Gastrocnemius medialis (tissue), 4 donors: ENCODE measurements at regions not wholly inside any gene's neighbourhood (a gene's known extent, or its start where the extent isn't known, plus 50 kb on each side); places are given as distances from the start of the nearest gene placed in this dataset.

Experiments used
- CTCF ChIP-seq, 5 experiments: fragments of 450-650 bp in 3 of 5; fragments of 200-600 bp in 2 of 5; sonication (generic) in 2 of 5; IDR thresholded peaks in 4 of 5; conservative IDR thresholded peaks in 1 of 5; 1 replicate in 4 of 5; 2 replicates in 1 of 5; pipeline ENCODE4 v1.5.1; 2016 to 2019; ENCODE audit warnings: antibody characterized with exemption in 5 of 5, mild to moderate bottlenecking in 3 of 5, moderate library complexity in 3 of 5
- POLR2A ChIP-seq, 2 donors: fragments of 450-650 bp; IDR thresholded peaks; one replicate each; pipeline ENCODE4 v1.6.1; 2017; ENCODE audit warnings: antibody characterized with exemption in 2 of 2, mild to moderate bottlenecking in 2 of 2, moderate library complexity in 2 of 2

GRCh38 chr13:57087006-57087405 lies 53.7 kb upstream of the PRR20A start:
- no peak for TF ChIP-seq CTCF (IDR thresholded peaks at IDR 0.05 in 4 of 5, conservative IDR thresholded peaks at IDR 0.05 in 1 of 5)
- TF ChIP-seq POLR2A (IDR thresholded peaks at IDR 0.05) = no peak
